ENCODE measurements at regions not wholly inside any gene's neighbourhood (a gene's known extent, or its start where the extent isn't known, plus 50 kb on each side); places are given as distances from the start of the nearest gene placed in this dataset.

GRCh38 chr14:101194373-101195308 lies 291.1 kb upstream of the RTL1 start:
- Histone ChIP-seq H3K9me3 (replicated peaks in 1 of 2; ENCODE audit: control insufficient read depth in 1 of 2, insufficient read depth in 1 of 2, low read length in 2 of 2) (no peaks in the 10 kb centered on the region), H3K27ac (ENCODE audit: low read depth in 1 of 2, low read length in 2 of 2) (no peak overlapping the region), H3K27me3 (ENCODE audit: control insufficient read depth in 2 of 2, insufficient read depth in 2 of 2, low read length in 2 of 2) (no peaks in the 10 kb centered on the region), H3K4me2 (replicated peaks; ENCODE audit: extremely low read depth, low read length, poor library complexity, severe bottlenecking) (no peak overlapping the region), H4K20me1 (ENCODE audit: insufficient read depth, low read length) (no peaks in the 10 kb centered on the region), H3K79me2 (ENCODE audit: insufficient read depth, low read length) (no peaks in the 10 kb centered on the region), H3K36me3 (replicated peaks in 1 of 2; ENCODE audit: control insufficient read depth in 1 of 2, insufficient read depth in 2 of 2, low read length in 2 of 2) (no peaks in the 10 kb centered on the region), H2AFZ (ENCODE audit: insufficient read depth, low read depth, low read length, poor library complexity, severe bottlenecking) (no peak overlapping the region), H3K9ac (ENCODE audit: insufficient read depth, low read length, poor library complexity, severe bottlenecking) (no peak overlapping the region), H3K4me3 (replicated peaks in 1 of 3; ENCODE audit: low read depth in 2 of 3, low read length in 3 of 3) (no peak overlapping the region), H3K4me1 (ENCODE audit: control insufficient read depth in 1 of 2, insufficient read depth in 2 of 2, low read length in 2 of 2) (no peaks in the 10 kb centered on the region)
- H3K27me3 Mint-ChIP-seq (ENCODE audit: low read depth in 3 of 3), result peaks cover 2 to 3% (median 2%) of the 10 kb centered on the region in 3 donors
- intact Hi-C loops (cut with micrococcal nuclease), result no loop called here
- DNase-seq, result no peak
- no peaks in the 10 kb centered on the region for H3K9me3 Mint-ChIP-seq
- WGBS (ENCODE audit: insufficient coverage), result 85% methylated on average over 14 of the region's 20 CpGs
- peak overlapping the region in 1 of 7 donors; percentile 21 for H3K27ac Mint-ChIP-seq
- H3K36me3 Mint-ChIP-seq, result no peaks in the 10 kb centered on the region
- TF ChIP-seq CTCF (IDR thresholded peaks at IDR 0.05), result no peak
- no peak overlapping the region for H3K4me3 Mint-ChIP-seq
- no peaks in the 10 kb centered on the region for H3K4me1 Mint-ChIP-seq

- Histone ChIP-seq H3K27me3 (ENCODE audit: control insufficient read depth in 2 of 2, insufficient read depth in 2 of 2, low read length in 2 of 2) (no peaks in the 10 kb centered on the region), H3K4me1 (ENCODE audit: control insufficient read depth in 1 of 2, insufficient read depth in 2 of 2, low read length in 2 of 2) (no peaks in the 10 kb centered on the region), H3K9me3 (replicated peaks in 1 of 2; ENCODE audit: control insufficient read depth in 1 of 2, insufficient read depth in 1 of 2, low read length in 2 of 2) (no peaks in the 10 kb centered on the region), H3K4me3 (replicated peaks in 1 of 3; ENCODE audit: low read depth in 2 of 3, low read length in 3 of 3) (no peak overlapping the region), H4K20me1 (ENCODE audit: insufficient read depth, low read length) (no peaks in the 10 kb centered on the region), H2AFZ (ENCODE audit: insufficient read depth, low read depth, low read length, poor library complexity, severe bottlenecking) (no peak overlapping the region), H3K9ac (ENCODE audit: insufficient read depth, low read length, poor library complexity, severe bottlenecking) (no peak overlapping the region), H3K36me3 (replicated peaks in 1 of 2; ENCODE audit: control insufficient read depth in 1 of 2, insufficient read depth in 2 of 2, low read length in 2 of 2) (no peaks in the 10 kb centered on the region), H3K27ac (ENCODE audit: low read depth in 1 of 2, low read length in 2 of 2) (no peak overlapping the region), H3K79me2 (ENCODE audit: insufficient read depth, low read length) (no peaks in the 10 kb centered on the region), H3K4me2 (replicated peaks; ENCODE audit: extremely low read depth, low read length, poor library complexity, severe bottlenecking) (no peak overlapping the region)
- no peak for DNase-seq
- Mint-ChIP-seq H3K9me3 (no peaks in the 10 kb centered on the region), H3K4me3 (no peak overlapping the region), H3K27ac (no peak overlapping the region), H3K36me3 (no peaks in the 10 kb centered on the region), H3K4me1 (no peaks in the 10 kb centered on the region), H3K27me3 (ENCODE audit: low read depth in 3 of 3) (peaks cover 1 to 5% (median 2%) of the 10 kb centered on the region in 3 donors)
- WGBS (ENCODE audit: insufficient coverage), result 98% methylated on average over 11 of the region's 12 CpGs
- no peak for TF ChIP-seq CTCF (IDR thresholded peaks at IDR 0.05)
- intact Hi-C loops (cut with micrococcal nuclease), result no loop called here
Measured at GRCh38 chr14:101195309-101195901, 291.9 kb upstream of the RTL1 start.

Data from CD14-positive monocyte (primary cell).